HCT116 (cell line): ENCODE measurements at regions not wholly inside any gene's neighbourhood (a gene's known extent, or its start where the extent isn't known, plus 50 kb on each side); places are given as distances from the start of the nearest gene placed in this dataset.

Experiments
- ATAC-seq: fragments of 200-7000 bp; cut with Tn5 transposase; 2 replicates; pipeline ENCODE4 v1.9.1; 2020; ENCODE audit warnings: mild to moderate bottlenecking, moderate library complexity
- BruUV-seq: library from RNA; stranded (reverse); fragments of 400-500 nt; replicated peaks from 2 replicates; lab custom pipeline; 2021; lab: Mats Ljungman, UMichigan
- CTCF ChIA-PET: fragments of 300-600 bp; sonication (Branson Sonifier 250); formaldehyde crosslinking; loops from one replicate; lab custom pipeline; 2021; ENCODE audit warnings: antibody characterized with exemption; lab: Charles Lee
- POLR2A ChIA-PET: fragments of 300-600, 350-600 bp; sonication (Branson Sonifier 250); formaldehyde crosslinking; loops from one replicate; lab custom pipeline; 2021; ENCODE audit warnings: antibody characterized with exemption; lab: Charles Lee
- RAD21 ChIA-PET, 2 experiments: fragments of 300-600 bp; sonication (Branson Sonifier 250); formaldehyde crosslinking; loops; one replicate each; lab custom pipeline; 2023; ENCODE audit warnings: low total read pairs in 2 of 2; ENCODE audit not compliant: uncharacterized antibody in 2 of 2, unreplicated experiment in 2 of 2, low non-redundant PET in 1 of 2; lab: Charles Lee
- DNase-seq: peaks from one replicate; pipeline ENCODE4 v3.0.0-alpha.2; 2010; ENCODE audit warnings: low read depth, low spot score
- H2AFZ ChIP-seq: fragments of 200-600 bp; shearing (Covaris generic), sonication (generic); 2 replicates; pipeline ENCODE4 v1.6.1; 2017; ENCODE audit warnings: low read depth, mixed run types, mixed read lengths, antibody characterized with exemption, low read length; ENCODE audit not compliant: poor library complexity, severe bottlenecking
- H3K27ac ChIP-seq: 2 replicates; pipeline ENCODE4 v1.5.1; 2012; ENCODE audit warnings: low read depth, low read length
- H3K27me3 ChIP-seq: fragments of 200-600 bp; sonication (generic); 2 replicates; pipeline ENCODE4 v1.6.1; 2016; ENCODE audit warnings: mixed run types, low read length, mixed read lengths; ENCODE audit not compliant: insufficient read depth
- H3K36me3 ChIP-seq, 2 experiments: fragments of 200-500 bp in 1 of 2; fragments of 200-600 bp in 1 of 2; sonication (Bioruptor generic) in 1 of 2; sonication (generic) in 1 of 2; 2 replicates each; pipeline versions ENCODE4 v1.5.1 to v1.6.1; 2014 to 2016; ENCODE audit warnings: low read length in 2 of 2, inconsistent platforms in 1 of 2, mixed read lengths in 1 of 2, mixed run types in 1 of 2; ENCODE audit not compliant: insufficient read depth in 2 of 2, control insufficient read depth in 1 of 2
- H3K4me1 ChIP-seq, 2 experiments: fragments of 200-600 bp in 1 of 2; sonication (generic) in 1 of 2; 2 replicates each; pipeline versions ENCODE4 v1.5.1 to v1.6.1; 2012 to 2017; ENCODE audit warnings: low read length in 2 of 2, inconsistent platforms in 1 of 2, mild to moderate bottlenecking in 1 of 2, mixed read lengths in 1 of 2, mixed run types in 1 of 2, moderate library complexity in 1 of 2; ENCODE audit not compliant: insufficient read depth in 2 of 2, control insufficient read depth in 1 of 2
- H3K4me2 ChIP-seq: fragments of 200-600 bp; sonication (generic); 2 replicates; pipeline ENCODE4 v1.6.1; 2017; ENCODE audit warnings: mixed run types, low read length, mixed read lengths
- H3K4me3 ChIP-seq, 2 experiments: fragments of 200-600 bp in 1 of 2; sonication (generic) in 1 of 2; replicated peaks in 1 of 2; 2 replicates each; pipeline ENCODE4 v1.5.1; 2011 to 2016; ENCODE audit warnings: low read length in 2 of 2, control low read depth in 1 of 2, low read depth in 1 of 2, mild to moderate bottlenecking in 1 of 2, mixed read lengths in 1 of 2, mixed run types in 1 of 2
- H3K79me2 ChIP-seq: fragments of 200-600 bp; sonication (generic); 2 replicates; pipeline ENCODE4 v1.6.1; 2017; ENCODE audit warnings: mild to moderate bottlenecking, mixed run types, low read length, moderate library complexity, mixed read lengths; ENCODE audit not compliant: insufficient read depth
- H3K9ac ChIP-seq: fragments of 200-600 bp; sonication (generic); 2 replicates; pipeline ENCODE4 v1.6.1; 2016; ENCODE audit warnings: low read length, mixed read lengths
- H3K9me2 ChIP-seq: fragments of 200-600 bp; sonication (generic), shearing (Covaris generic); 2 replicates; pipeline ENCODE4 v1.6.1; 2017; ENCODE audit warnings: mixed run types, mild to moderate bottlenecking, moderate library complexity; ENCODE audit not compliant: insufficient read depth
- H3K9me3 ChIP-seq, 2 experiments: fragments of 200-500 bp in 1 of 2; fragments of 200-600 bp in 1 of 2; sonication (Bioruptor generic) in 1 of 2; sonication (generic) in 1 of 2; 2 replicates each; pipeline ENCODE4 v1.6.1; 2014 to 2017; ENCODE audit warnings: low read length in 2 of 2, mixed read lengths in 2 of 2, inconsistent platforms in 1 of 2, low read depth in 1 of 2, mild to moderate bottlenecking in 1 of 2, mixed run types in 1 of 2, moderate library complexity in 1 of 2; ENCODE audit not compliant: control insufficient read depth in 1 of 2, insufficient read depth in 1 of 2
- H4K20me1 ChIP-seq: fragments of 200-600 bp; sonication (generic), shearing (Covaris generic); 2 replicates; pipeline ENCODE4 v1.6.1; 2017; ENCODE audit warnings: mixed run types, mild to moderate bottlenecking, moderate library complexity; ENCODE audit not compliant: insufficient read depth
- ATF3 ChIP-seq: IDR thresholded peaks from 2 replicates; pipeline ENCODE4 v1.6.1; 2012
- CBX3 ChIP-seq: IDR thresholded peaks from 2 replicates; pipeline ENCODE4 v1.6.1; 2012; ENCODE audit warnings: low read depth
- CEBPB ChIP-seq: IDR thresholded peaks from 2 replicates; pipeline ENCODE4 v1.6.1; 2012; ENCODE audit warnings: low read depth
- CTCF ChIP-seq, 3 experiments: fragments of 200-600 bp in 1 of 3; sonication (generic) in 1 of 3; IDR thresholded peaks in 2 of 3; conservative IDR thresholded peaks in 1 of 3; 2 replicates each; pipeline ENCODE4 v1.5.1; 2012 to 2017; ENCODE audit warnings: low read depth in 2 of 3, low read length in 2 of 3, antibody characterized with exemption in 1 of 3, borderline replicate concordance in 1 of 3, control low read depth in 1 of 3, mild to moderate bottlenecking in 1 of 3, mixed read lengths in 1 of 3, mixed run types in 1 of 3, moderate library complexity in 1 of 3; ENCODE audit not compliant: insufficient read depth in 1 of 3
- ELF1 ChIP-seq: IDR thresholded peaks from 2 replicates; pipeline ENCODE4 v1.6.1; 2012; ENCODE audit warnings: low read depth, borderline replicate concordance
- EZH2 ChIP-seq: fragments of 200-600 bp; sonication (generic); IDR thresholded peaks from 2 replicates; pipeline ENCODE4 v1.6.1; 2017; ENCODE audit warnings: antibody characterized with exemption, mixed run types
- POLR2AphosphoS5 ChIP-seq: IDR thresholded peaks from 2 replicates; pipeline ENCODE4 v1.6.1; 2011; ENCODE audit warnings: mild to moderate bottlenecking, low read depth, low read length, moderate library complexity
- RAD21 ChIP-seq: IDR thresholded peaks from 2 replicates; pipeline ENCODE4 v1.6.1; 2012; ENCODE audit warnings: low read depth, mild to moderate bottlenecking
- REST ChIP-seq: IDR thresholded peaks from 2 replicates; pipeline ENCODE4 v1.6.1; 2012; ENCODE audit warnings: low read depth
- SP1 ChIP-seq: IDR thresholded peaks from 2 replicates; pipeline ENCODE4 v1.6.1; 2012; ENCODE audit warnings: low read depth
- SRF ChIP-seq: IDR thresholded peaks from 2 replicates; pipeline ENCODE4 v1.6.1; 2012; ENCODE audit warnings: low read depth
- YY1 ChIP-seq: IDR thresholded peaks from 2 replicates; pipeline ENCODE4 v1.6.1; 2011; ENCODE audit warnings: low read length, low read depth, moderate library complexity, mild to moderate bottlenecking; ENCODE audit not compliant: insufficient replicate concordance; ENCODE audit errors: extremely low read depth
- intact Hi-C: fragments of 100-400 bp; cut with micrococcal nuclease; formaldehyde crosslinking; loops from 2 replicates; pipeline ENCODE4 v1.10.0; 2022

GRCh38 chr4:115770046-115770543 is 656.7 kb upstream of the NDST4 start:
- ChIA-PET RAD21 (no interaction called here), CTCF (interaction anchor here (1.0 kb wide), 1 partner anchor 10 kb away, joined by 4 read pairs; no protein-coding TSS in a partner anchor), POLR2A (no interaction called here)
- Histone ChIP-seq H3K27me3 (no peaks in the 10 kb centered on the region), H3K36me3 (no peaks in the 10 kb centered on the region), H3K27ac (no peak overlapping the region), H3K9me2 (no peaks in the 10 kb centered on the region), H3K4me1 (no peaks in the 10 kb centered on the region), H3K4me3 (no peak overlapping the region), H4K20me1 (no peaks in the 10 kb centered on the region), H3K79me2 (no peaks in the 10 kb centered on the region), H3K9ac (no peak overlapping the region), H2AFZ (no peak overlapping the region), H3K9me3 (no peaks in the 10 kb centered on the region), H3K4me2 (no peak overlapping the region)
- TF ChIP-seq SRF, result no peak
- TF ChIP-seq CEBPB, result no peak
- TF ChIP-seq ELF1, result no peak
- TF ChIP-seq POLR2AphosphoS5, result no peak
- TF ChIP-seq ATF3, result no peak
- BruUV-seq, result no TSS peak
- ATAC-seq (no peak), DNase-seq (no peak)
- intact Hi-C loops, result no loop called here

GRCh38 chr4:115769396-115769795 is 656.0 kb upstream of the NDST4 start:
- no peak overlapping the region for H3K4me3 ChIP-seq
- RAD21 ChIA-PET, result no interaction called here
- H3K4me2 ChIP-seq, result no peak overlapping the region
- intact Hi-C loops, result no loop called here
- BruUV-seq, result no TSS peak
- CTCF ChIA-PET, result interaction anchor here (1.0 kb wide), 1 partner anchor 11 kb away, joined by 4 read pairs; no protein-coding TSS in a partner anchor
- H2AFZ ChIP-seq, result no peak overlapping the region
- H3K27ac ChIP-seq, result no peak overlapping the region
- no peak overlapping the region for H3K9ac ChIP-seq
- H4K20me1 ChIP-seq, result no peaks in the 10 kb centered on the region
- no peaks in the 10 kb centered on the region for H3K4me1 ChIP-seq
- TF ChIP-seq CBX3 (no peak), RAD21 (no peak), YY1 (no peak), CTCF (IDR thresholded peaks at IDR 0.05 in 2 of 3, conservative IDR thresholded peaks at IDR 0.05 in 1 of 3; ENCODE audit: borderline replicate concordance in 1 of 3, insufficient read depth in 1 of 3, low read depth in 2 of 3, low read length in 2 of 3) (no peak), ELF1 (no peak), REST (no peak), CEBPB (no peak), EZH2 (no peak), SRF (no peak), SP1 (no peak)
- no peaks in the 10 kb centered on the region for H3K36me3 ChIP-seq
- no peaks in the 10 kb centered on the region for H3K27me3 ChIP-seq
- ATAC-seq, result no peak
- DNase-seq, result no peak
- no peaks in the 10 kb centered on the region for H3K9me2 ChIP-seq
- POLR2A ChIA-PET, result no interaction called here
- H3K79me2 ChIP-seq, result no peaks in the 10 kb centered on the region
- no peaks in the 10 kb centered on the region for H3K9me3 ChIP-seq
